H9 (cell line): ENCODE measurements at regions not wholly inside any gene's neighbourhood (a gene's known extent, or its start where the extent isn't known, plus 50 kb on each side); places are given as distances from the start of the nearest gene placed in this dataset.

ENCODE experiments used
- DNase-seq: peaks from one replicate; pipeline ENCODE4 v3.0.0-alpha.2; 2017
- H2AFZ ChIP-seq: one replicate; pipeline ENCODE4 v1.6.1; 2013; ENCODE audit warnings: mild to moderate bottlenecking, low read length, control low read depth, moderate library complexity
- H2AK5ac ChIP-seq: 2 replicates; pipeline ENCODE4 v1.6.1; 2013; ENCODE audit warnings: low read length, control low read depth, mixed read lengths; ENCODE audit not compliant: insufficient read length
- H2BK120ac ChIP-seq: one replicate; pipeline ENCODE4 v1.6.1; 2013; ENCODE audit warnings: low read depth, mild to moderate bottlenecking, low read length, control low read depth, inconsistent platforms; ENCODE audit not compliant: poor library complexity, severe bottlenecking
- H2BK12ac ChIP-seq: 2 replicates; pipeline ENCODE4 v1.6.1; 2013; ENCODE audit warnings: low read length, control low read depth, mixed read lengths, low read depth; ENCODE audit not compliant: insufficient read length
- H2BK15ac ChIP-seq: 2 replicates; pipeline ENCODE4 v1.6.1; 2013; ENCODE audit warnings: low read depth, low read length, control low read depth
- H2BK20ac ChIP-seq: one replicate; pipeline ENCODE4 v1.6.1; 2013; ENCODE audit warnings: low read depth, mild to moderate bottlenecking, low read length, control low read depth, inconsistent platforms; ENCODE audit not compliant: poor library complexity, severe bottlenecking
- H2BK5ac ChIP-seq: 2 replicates; pipeline ENCODE4 v1.6.1; 2013; ENCODE audit warnings: low read length, control low read depth, mixed read lengths; ENCODE audit not compliant: insufficient read length
- H3K14ac ChIP-seq: 2 replicates; pipeline ENCODE4 v1.6.1; 2013; ENCODE audit warnings: low read length, control low read depth; ENCODE audit not compliant: insufficient read depth
- H3K18ac ChIP-seq: 2 replicates; pipeline ENCODE4 v1.6.1; 2013; ENCODE audit warnings: low read depth, mild to moderate bottlenecking, mixed read lengths, low read length, control low read depth; ENCODE audit not compliant: insufficient read length
- H3K23ac ChIP-seq: 2 replicates; pipeline ENCODE4 v1.6.1; 2013; ENCODE audit warnings: low read length, control low read depth, mixed read lengths, low read depth; ENCODE audit not compliant: insufficient read length
- H3K23me2 ChIP-seq: 2 replicates; pipeline ENCODE4 v1.6.1; 2013; ENCODE audit warnings: low read depth, mild to moderate bottlenecking, mixed read lengths, low read length, control low read depth; ENCODE audit not compliant: insufficient read length, poor library complexity, severe bottlenecking
- H3K27ac ChIP-seq: 2 replicates; pipeline ENCODE4 v1.5.1; 2013; ENCODE audit warnings: low read length, control low read depth, mixed read lengths, low read depth; ENCODE audit not compliant: insufficient read length
- H3K27me3 ChIP-seq: 2 replicates; pipeline ENCODE4 v1.6.1; 2013; ENCODE audit warnings: low read length, control low read depth, inconsistent platforms; ENCODE audit not compliant: insufficient read depth
- H3K4ac ChIP-seq: 2 replicates; pipeline ENCODE4 v1.6.1; 2013; ENCODE audit warnings: low read depth, mild to moderate bottlenecking, control low read depth, inconsistent platforms, low read length, moderate library complexity
- H3K4me1 ChIP-seq: 2 replicates; pipeline ENCODE4 v1.6.1; 2013; ENCODE audit warnings: low read length, control low read depth, inconsistent platforms; ENCODE audit not compliant: insufficient read depth
- H3K4me2 ChIP-seq: 2 replicates; pipeline ENCODE4 v1.6.1; 2013; ENCODE audit warnings: low read length, control low read depth, mixed read lengths; ENCODE audit not compliant: insufficient read length, insufficient read depth
- H3K56ac ChIP-seq: 2 replicates; pipeline ENCODE4 v1.6.1; 2013; ENCODE audit warnings: low read depth, mild to moderate bottlenecking, mixed read lengths, low read length, control low read depth; ENCODE audit not compliant: insufficient read length
- H3K79me1 ChIP-seq: 2 replicates; pipeline ENCODE4 v1.6.1; 2013; ENCODE audit warnings: low read depth, mild to moderate bottlenecking, moderate library complexity, low read length, control low read depth, inconsistent platforms; ENCODE audit not compliant: insufficient read depth, poor library complexity, severe bottlenecking
- H3K79me2 ChIP-seq: 2 replicates; pipeline ENCODE4 v1.6.1; 2013; ENCODE audit warnings: low read length, control low read depth, inconsistent platforms; ENCODE audit not compliant: insufficient read depth
- H3K9ac ChIP-seq: 2 replicates; pipeline ENCODE4 v1.6.1; 2013; ENCODE audit warnings: low read length, control low read depth, mixed read lengths; ENCODE audit not compliant: insufficient read length; ENCODE audit errors: extremely low read depth
- H3K9me3 ChIP-seq: one replicate; pipeline ENCODE4 v1.6.1; 2013; ENCODE audit warnings: low read depth, low read length, inconsistent platforms; ENCODE audit not compliant: control insufficient read depth
- H3T11ph ChIP-seq: one replicate; pipeline ENCODE4 v1.6.1; 2013; ENCODE audit warnings: mild to moderate bottlenecking, low read length, control low read depth, inconsistent platforms
- H4K20me1 ChIP-seq: one replicate; pipeline ENCODE4 v1.6.1; 2013; ENCODE audit not compliant: control insufficient read depth, insufficient read length, insufficient read depth
- H4K5ac ChIP-seq: 2 replicates; pipeline ENCODE4 v1.6.1; 2013; ENCODE audit warnings: low read depth, mild to moderate bottlenecking, mixed read lengths, low read length, control low read depth; ENCODE audit not compliant: insufficient read length
- H4K8ac ChIP-seq: replicated peaks from 2 replicates; pipeline ENCODE4 v1.6.1; 2013; ENCODE audit warnings: low read length, control low read depth, mixed read lengths, low read depth; ENCODE audit not compliant: insufficient read length
- H4K91ac ChIP-seq: 2 replicates; pipeline ENCODE4 v1.6.1; 2013; ENCODE audit warnings: low read depth, mild to moderate bottlenecking, moderate library complexity, mixed read lengths, low read length, control low read depth; ENCODE audit not compliant: insufficient read length
- H3K27ac Mint-ChIP-seq, 3 experiments: 2 replicates in 2 of 3; 3 replicates in 1 of 3; pipeline ENCODE4 v1.8.0; 2020 to 2021; ENCODE audit warnings: mixed read lengths in 3 of 3, mild to moderate bottlenecking in 1 of 3, moderate library complexity in 1 of 3
- H3K27me3 Mint-ChIP-seq: 2 replicates; pipeline ENCODE4 v1.8.0; 2021; ENCODE audit warnings: low read depth, mild to moderate bottlenecking, moderate library complexity, mixed read lengths
- H3K36me3 Mint-ChIP-seq, 3 experiments: 2 replicates in 2 of 3; 3 replicates in 1 of 3; pipeline ENCODE4 v1.8.0; 2020 to 2021; ENCODE audit warnings: low read depth in 3 of 3, mixed read lengths in 3 of 3; ENCODE audit not compliant: insufficient read depth in 1 of 3
- H3K4me1 Mint-ChIP-seq, 2 experiments: 2 replicates each; pipeline ENCODE4 v1.8.0; 2020; ENCODE audit warnings: mixed read lengths in 2 of 2
- H3K4me3 Mint-ChIP-seq, 2 experiments: 2 replicates in 1 of 2; 3 replicates in 1 of 2; pipeline ENCODE4 v1.8.0; 2020 to 2021; ENCODE audit warnings: mild to moderate bottlenecking in 2 of 2, mixed read lengths in 2 of 2, moderate library complexity in 1 of 2
- H3K9me3 Mint-ChIP-seq, 2 experiments: 2 replicates in 1 of 2; 3 replicates in 1 of 2; pipeline ENCODE4 v1.8.0; 2020; ENCODE audit warnings: mild to moderate bottlenecking in 2 of 2, mixed read lengths in 2 of 2, moderate library complexity in 1 of 2
- WGBS: extraction: QIAGEN DNeasy Blood & Tissue Kit; methylation state at CpG from one replicate; pipeline ENCODE4 v1.1.7; 2013; ENCODE audit warnings: missing lambda C conversion rate, low lambda C conversion rate, mixed read lengths; ENCODE audit not compliant: insufficient read length; ENCODE audit errors: extremely low coverage; 5-methylcytosine and 5-hydroxymethylcytosine counted together
- TF ChIP-seq, protein P1 (sequence below): fragments of 200-600 bp; sonication (generic); conservative IDR thresholded peaks from 3 replicates; pipeline ENCODE4 v1.8.0; 2021; ENCODE audit warnings: antibody characterized with exemption, mild to moderate bottlenecking

DNA sequence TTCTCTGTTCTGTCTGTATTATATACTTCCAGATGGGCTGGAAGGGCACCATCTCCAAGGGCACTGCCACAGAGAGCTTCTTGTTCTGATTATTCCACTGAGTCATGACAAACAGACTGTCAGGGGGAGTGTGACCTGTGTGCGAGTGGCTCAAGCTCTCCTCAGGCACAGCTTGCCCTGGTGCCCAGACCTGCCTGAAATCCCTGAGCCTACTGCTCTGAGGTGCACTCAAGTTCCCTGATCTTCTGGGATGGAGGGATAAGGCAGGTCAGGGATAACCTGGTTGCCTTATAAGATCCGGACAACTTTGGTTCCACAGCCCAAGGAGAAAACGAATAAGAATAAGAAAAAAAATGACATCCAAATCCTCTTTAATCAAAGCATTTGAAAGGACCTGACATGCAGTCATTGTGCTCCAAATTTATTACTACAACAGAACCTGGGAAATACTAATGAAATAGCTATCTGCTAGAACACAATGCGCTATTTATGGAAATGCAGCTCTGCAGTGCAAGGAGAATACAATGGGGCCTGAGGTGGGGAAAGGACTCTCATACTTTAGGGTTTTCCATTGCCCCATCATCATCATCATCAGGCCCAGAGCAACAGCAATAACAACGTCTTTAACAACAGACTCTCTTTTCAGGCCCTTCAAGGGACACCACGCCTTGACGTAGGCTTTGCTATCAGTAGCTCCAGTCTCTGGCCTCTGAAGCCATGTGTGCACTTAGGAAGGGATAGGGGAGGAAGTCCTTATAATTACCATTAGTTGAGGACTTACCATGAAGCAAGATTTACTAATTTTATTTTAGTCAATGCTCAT, 217.1 kb upstream of the KIRREL3 start:
- TF ChIP-seq, protein P1, sequence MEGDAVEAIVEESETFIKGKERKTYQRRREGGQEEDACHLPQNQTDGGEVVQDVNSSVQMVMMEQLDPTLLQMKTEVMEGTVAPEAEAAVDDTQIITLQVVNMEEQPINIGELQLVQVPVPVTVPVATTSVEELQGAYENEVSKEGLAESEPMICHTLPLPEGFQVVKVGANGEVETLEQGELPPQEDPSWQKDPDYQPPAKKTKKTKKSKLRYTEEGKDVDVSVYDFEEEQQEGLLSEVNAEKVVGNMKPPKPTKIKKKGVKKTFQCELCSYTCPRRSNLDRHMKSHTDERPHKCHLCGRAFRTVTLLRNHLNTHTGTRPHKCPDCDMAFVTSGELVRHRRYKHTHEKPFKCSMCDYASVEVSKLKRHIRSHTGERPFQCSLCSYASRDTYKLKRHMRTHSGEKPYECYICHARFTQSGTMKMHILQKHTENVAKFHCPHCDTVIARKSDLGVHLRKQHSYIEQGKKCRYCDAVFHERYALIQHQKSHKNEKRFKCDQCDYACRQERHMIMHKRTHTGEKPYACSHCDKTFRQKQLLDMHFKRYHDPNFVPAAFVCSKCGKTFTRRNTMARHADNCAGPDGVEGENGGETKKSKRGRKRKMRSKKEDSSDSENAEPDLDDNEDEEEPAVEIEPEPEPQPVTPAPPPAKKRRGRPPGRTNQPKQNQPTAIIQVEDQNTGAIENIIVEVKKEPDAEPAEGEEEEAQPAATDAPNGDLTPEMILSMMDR: no peak
- DNase-seq: no peak
- Histone ChIP-seq H3K4me2 (no peak overlapping the region), H3K18ac (no peak overlapping the region), H3K9me3 (no peaks in the 10 kb centered on the region), H3K23me2 (no peaks in the 10 kb centered on the region), H2AK5ac (no peak overlapping the region), H2BK15ac (no peak overlapping the region), H3K9ac (no peak overlapping the region), H2BK120ac (no peak overlapping the region), H4K20me1 (no peaks in the 10 kb centered on the region), H2BK5ac (no peak overlapping the region), H2BK12ac (no peak overlapping the region), H3K79me1 (no peaks in the 10 kb centered on the region), H3K14ac (no peak overlapping the region), H2BK20ac (no peak overlapping the region), H4K8ac (no peak overlapping the region), H4K5ac (no peak overlapping the region), H3K4ac (no peak overlapping the region), H3K23ac (no peak overlapping the region), H4K91ac (no peak overlapping the region), H3K79me2 (no peaks in the 10 kb centered on the region), H3K4me1 (no peaks in the 10 kb centered on the region; the same call in 1 of the 2 replicates), H3K27ac (no peak overlapping the region), H3K56ac (no peak overlapping the region), H2AFZ (no peak overlapping the region), H3T11ph (no peak overlapping the region), H3K27me3 (no peaks in the 10 kb centered on the region)
- Mint-ChIP-seq H3K9me3 (no peaks in the 10 kb centered on the region; a peak in 1 of 5 replicates), H3K4me3 (no peak overlapping the region), H3K36me3 (no peaks in the 10 kb centered on the region), H3K4me1 (peaks cover 0 to under 1% of the 10 kb centered on the region in 2 experiments; a peak in 1 of 4 replicates), H3K27ac (no peak overlapping the region), H3K27me3 (peaks cover 7% of the 10 kb centered on the region; the same call in 1 of the 2 replicates)
- WGBS: no CpG with 5 or more reads among the region's 7 CpGs
